Esophagus squamous epithelium (tissue), 5 donors: ENCODE measurements at regions not wholly inside any gene's neighbourhood (a gene's known extent, or its start where the extent isn't known, plus 50 kb on each side); places are given as distances from the start of the nearest gene placed in this dataset.

Experiments used
- DNase-seq: peaks from one replicate; lab custom pipeline; 2025; lab: John Stamatoyannopoulos, UW
- H3K27ac ChIP-seq, 4 donors: fragments of 200-600 bp; sonication (generic); one replicate each; pipeline ENCODE4 v1.5.1; 2016 to 2019; ENCODE audit warnings: mild to moderate bottlenecking in 1 of 4
- H3K27me3 ChIP-seq, 4 donors: fragments of 200-600 bp; sonication (generic); 1 replicate in 3 of 4; 2 replicates in 1 of 4; pipeline versions ENCODE4 v1.5.1 to v1.6.0; 2017 to 2021; ENCODE audit warnings: antibody characterized with exemption in 1 of 4
- H3K36me3 ChIP-seq, 3 donors: fragments of 200-600 bp; sonication (generic); one replicate each; pipeline ENCODE4 v1.5.1; 2016 to 2019
- H3K4me1 ChIP-seq, 3 donors: fragments of 200-600 bp; sonication (generic); one replicate each; pipeline ENCODE4 v1.5.1; 2017 to 2019
- H3K4me3 ChIP-seq, 4 donors: fragments of 200-600 bp; sonication (generic); 1 replicate in 3 of 4; 2 replicates in 1 of 4; pipeline ENCODE4 v1.5.1; 2016 to 2019; ENCODE audit warnings: mild to moderate bottlenecking in 2 of 4, moderate library complexity in 1 of 4
- H3K9me3 ChIP-seq, 3 donors: fragments of 200-600 bp; sonication (generic); one replicate each; pipeline ENCODE4 v1.5.1; 2016 to 2019
- CTCF ChIP-seq, 6 experiments: fragments of 450-650 bp in 4 of 6; fragments of 200-600 bp in 2 of 6; sonication (generic) in 2 of 6; IDR thresholded peaks; one replicate each; pipeline ENCODE4 v1.5.1; 2016 to 2019; ENCODE audit warnings: antibody characterized with exemption in 6 of 6, mild to moderate bottlenecking in 4 of 6, moderate library complexity in 4 of 6
- POLR2A ChIP-seq, 4 donors: fragments of 450-650 bp; IDR thresholded peaks; one replicate each; pipeline ENCODE4 v1.6.1; 2017; ENCODE audit warnings: antibody characterized with exemption in 4 of 4, mild to moderate bottlenecking in 4 of 4, moderate library complexity in 3 of 4
- WGBS, 2 donors: methylation state at CpG; one replicate each; pipeline ENCODE4 v1.1.5; 2018; 5-methylcytosine and 5-hydroxymethylcytosine counted together
- intact Hi-C: fragments of 100-400 bp; cut with DNase I; formaldehyde crosslinking; loops from one replicate; pipeline ENCODE4 v1.15.0; 2022
- donor health status: DM: yes; HTN: yes; CAD: no.

GRCh38 chr4:117873779-117874178, 160.5 kb upstream of the NDST3 start:
- no peak overlapping the region for H3K27ac ChIP-seq
- H3K4me3 ChIP-seq, result no peak overlapping the region
- TF ChIP-seq POLR2A (IDR thresholded peaks at IDR 0.05) (no peak), CTCF (IDR thresholded peaks at IDR 0.05) (no peak)
- H3K27me3 ChIP-seq, result no peaks in the 10 kb centered on the region
- intact Hi-C loops, result no loop called here
- no peaks in the 10 kb centered on the region for H3K36me3 ChIP-seq
- no peaks in the 10 kb centered on the region for H3K4me1 ChIP-seq
- no peak for DNase-seq
- H3K9me3 ChIP-seq, result no peaks in the 10 kb centered on the region
- WGBS, 2 donors, result 67 to 70% methylated on average over 2 of the region's 2 CpGs

DNA sequence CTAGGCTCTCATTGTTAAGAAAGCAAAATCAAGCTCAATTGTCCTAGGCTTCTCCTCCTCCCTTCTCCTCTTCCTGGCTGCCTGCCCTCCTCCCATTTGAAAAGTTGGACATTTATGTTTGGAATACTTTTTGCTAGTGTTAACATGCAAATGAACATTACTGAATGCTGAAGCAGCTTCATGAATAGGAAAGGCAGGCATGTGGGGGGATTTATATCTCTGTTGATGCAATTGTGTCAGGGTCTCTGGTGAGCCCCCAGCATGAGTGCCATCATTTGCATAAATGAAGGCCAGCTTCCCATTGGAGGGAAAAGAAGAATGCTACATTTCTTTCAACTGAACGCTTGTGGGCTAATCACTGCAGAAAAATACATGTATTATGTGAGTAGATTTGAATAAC, 160.1 kb upstream of the NDST3 start:
- H3K4me3 ChIP-seq, result no peak overlapping the region
- 67 to 72% methylated on average over 1 of the region's 1 CpG for WGBS, 2 donors
- DNase-seq, result no peak
- H3K9me3 ChIP-seq, result no peaks in the 10 kb centered on the region
- H3K27ac ChIP-seq, result no peak overlapping the region
- intact Hi-C loops, result no loop called here
- no peaks in the 10 kb centered on the region for H3K36me3 ChIP-seq
- no peaks in the 10 kb centered on the region for H3K27me3 ChIP-seq
- no peaks in the 10 kb centered on the region for H3K4me1 ChIP-seq
- TF ChIP-seq CTCF (IDR thresholded peaks at IDR 0.05) (no peak), POLR2A (IDR thresholded peaks at IDR 0.05) (no peak)

DNA sequence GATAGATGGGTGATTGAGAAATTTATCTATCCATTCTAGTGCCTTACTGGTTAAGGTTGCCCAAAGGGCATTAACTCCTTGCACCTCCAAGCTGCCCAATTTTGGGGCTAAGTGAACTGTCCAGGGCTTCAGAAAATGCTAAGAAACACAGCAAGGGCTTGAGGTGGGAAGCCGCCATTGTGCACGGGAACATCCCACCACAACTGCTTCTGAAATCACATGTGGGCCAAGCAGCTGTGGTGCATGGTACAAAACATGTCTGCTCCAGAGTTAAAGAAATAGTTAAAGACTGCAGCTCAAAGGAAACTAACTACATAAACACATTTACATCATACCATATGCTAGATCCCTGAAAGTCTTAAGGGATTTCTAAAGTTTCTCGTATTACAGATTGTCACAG, 144.3 kb upstream of the NDST3 start:
- H3K4me3 ChIP-seq, result no peak overlapping the region
- no peaks in the 10 kb centered on the region for H3K9me3 ChIP-seq
- H3K36me3 ChIP-seq, result no peaks in the 10 kb centered on the region
- no peak for DNase-seq
- no peaks in the 10 kb centered on the region for H3K4me1 ChIP-seq
- intact Hi-C loops, result no loop called here
- no peak for TF ChIP-seq CTCF (IDR thresholded peaks at IDR 0.05)
- TF ChIP-seq POLR2A (IDR thresholded peaks at IDR 0.05), result no peak
- H3K27me3 ChIP-seq, result no peaks in the 10 kb centered on the region
- H3K27ac ChIP-seq, result no peak overlapping the region
- WGBS, 2 donors, result 76 to 86% methylated on average over 2 to 3 of the region's 3 CpGs

- no peak for DNase-seq
- WGBS, 2 donors, result 25 to 28% methylated on average over 1 of the region's 1 CpG
- H3K36me3 ChIP-seq, result no peaks in the 10 kb centered on the region
- H3K27me3 ChIP-seq, result no peaks in the 10 kb centered on the region
- H3K4me3 ChIP-seq, result no peak overlapping the region
- no peak overlapping the region for H3K27ac ChIP-seq
- no peaks in the 10 kb centered on the region for H3K4me1 ChIP-seq
- no peak for TF ChIP-seq POLR2A (IDR thresholded peaks at IDR 0.05)
- no peak for TF ChIP-seq CTCF (IDR thresholded peaks at IDR 0.05)
- intact Hi-C loops, result no loop called here
- H3K9me3 ChIP-seq, result no peaks in the 10 kb centered on the region
These were observed 141.1 kb upstream of the NDST3 start for GRCh38 chr4:117893207-117893606.

DNA sequence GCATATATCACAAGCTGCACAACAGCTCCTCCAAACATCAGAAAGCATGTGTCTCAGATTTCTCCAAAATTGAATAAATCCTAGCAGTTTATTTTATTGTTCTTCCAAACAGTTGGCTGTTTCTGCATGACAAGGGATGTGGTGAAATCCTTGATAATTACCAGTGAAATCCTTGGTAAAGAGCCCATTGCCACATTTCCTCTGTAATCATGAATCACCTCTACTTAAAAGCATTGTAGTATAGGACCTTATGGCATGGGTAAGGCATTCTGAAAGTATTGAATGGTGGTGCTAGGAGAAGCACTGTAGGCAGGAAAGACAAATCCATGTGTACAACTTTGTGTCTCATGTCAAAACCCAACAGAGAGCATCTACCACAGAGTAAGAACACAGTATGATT, 135.8 kb upstream of the NDST3 start:
- DNase-seq, result no peak
- Histone ChIP-seq H3K4me3 (no peak overlapping the region), H3K4me1 (no peaks in the 10 kb centered on the region), H3K9me3 (no peaks in the 10 kb centered on the region), H3K27me3 (no peaks in the 10 kb centered on the region), H3K36me3 (no peaks in the 10 kb centered on the region), H3K27ac (no peak overlapping the region)
- no peak for TF ChIP-seq CTCF (IDR thresholded peaks at IDR 0.05)
- TF ChIP-seq POLR2A (IDR thresholded peaks at IDR 0.05), result no peak
- intact Hi-C loops, result no loop called here
